Embryonic facial prominence (tissue), 1 donor: ENCODE measurements at regions not wholly inside any gene's neighbourhood (a gene's known extent, or its start where the extent isn't known, plus 50 kb on each side); places are given as distances from the start of the nearest gene placed in this dataset.
"Not testable (repeated sequence)": the region's sequence is repeated elsewhere in the genome, so short reads cannot be mapped to it uniquely, and the experiment has no call there.

Experiments
- DNase-seq: peaks from one replicate; pipeline ENCODE4 v3.0.0-alpha.2; 2016; ENCODE audit errors: extremely low spot score

GRCh38 chr4:187893418-187893817 is 102.2 kb upstream of the ZFP42 start:
- DNase-seq = no peak

GRCh38 chr4:187903106-187903505 is 92.5 kb upstream of the ZFP42 start:
- DNase-seq = no peak

- no peak for DNase-seq
These were observed 91.9 kb upstream of the ZFP42 start for GRCh38 chr4:187903700-187904099.

- DNase-seq = no peak
These were observed 87.5 kb upstream of the ZFP42 start for GRCh38 chr4:187908079-187908561.

- no peak for DNase-seq
These were observed 86.8 kb upstream of the ZFP42 start for GRCh38 chr4:187908731-187909130.

GRCh38 chr4:187910741-187911140 is 84.8 kb upstream of the ZFP42 start:
- no peak for DNase-seq

- DNase-seq = not testable (repeated sequence)
These were observed 80.2 kb upstream of the ZFP42 start for GRCh38 chr4:187915406-187915805.

GRCh38 chr4:187919966-187920365 is 75.6 kb upstream of the ZFP42 start:
- DNase-seq = no peak

- no peak for DNase-seq
These were observed 73.5 kb upstream of the ZFP42 start for GRCh38 chr4:187921946-187922623.

GRCh38 chr4:187929024-187929423 is 66.5 kb upstream of the ZFP42 start:
- no peak for DNase-seq

GRCh38 chr4:187934766-187935165 is 60.8 kb upstream of the ZFP42 start:
- DNase-seq = no peak

GRCh38 chr4:187937557-187937956 is 58.0 kb upstream of the ZFP42 start:
- DNase-seq = no peak

GRCh38 chr4:187940299-187940698 is 55.3 kb upstream of the ZFP42 start:
- no peak for DNase-seq

GRCh38 chr4:187942968-187943367 is 52.6 kb upstream of the ZFP42 start:
- no peak for DNase-seq

GRCh38 chr4:187944179-187944578 is 51.4 kb upstream of the ZFP42 start:
- DNase-seq = no peak
